ENCODE measurements at regions not wholly inside any gene's neighbourhood (a gene's known extent, or its start where the extent isn't known, plus 50 kb on each side); places are given as distances from the start of the nearest gene placed in this dataset.

DNA sequence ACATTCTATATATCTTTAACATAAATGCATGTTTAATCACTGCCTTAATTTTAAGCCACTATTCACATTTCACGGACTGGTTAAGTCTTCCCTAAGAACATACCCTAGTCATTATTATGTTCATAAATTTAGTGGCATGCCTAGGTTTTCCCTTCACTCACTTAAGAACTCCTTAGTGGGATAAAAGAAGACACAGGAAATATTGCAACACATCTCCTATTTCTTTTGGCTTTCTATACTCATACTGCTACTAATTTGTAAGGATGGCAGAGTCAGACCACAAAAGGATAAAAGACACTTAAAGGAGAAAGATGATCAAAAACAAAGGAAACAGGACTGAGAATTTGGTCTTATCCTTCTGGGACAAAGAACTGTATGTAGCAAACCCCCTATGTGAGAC is 951.4 kb downstream of the SORCS3 start:
- H3K27me3 ChIP-seq (ENCODE audit: low read depth, low read length) = no peaks in the 10 kb centered on the region
- H4K20me1 ChIP-seq (ENCODE audit: insufficient read depth, low read length) = no peaks in the 10 kb centered on the region
- H3K79me2 ChIP-seq (ENCODE audit: low read length) = no peaks in the 10 kb centered on the region
- no peaks in the 10 kb centered on the region for H3K9me3 ChIP-seq (ENCODE audit: insufficient read depth, low read length)
- no peak overlapping the region for H3K4me2 ChIP-seq (ENCODE audit: low read length)
- no peak overlapping the region for H3K27ac ChIP-seq (ENCODE audit: low read length)
- no peaks in the 10 kb centered on the region for H3K36me3 ChIP-seq (replicated peaks; ENCODE audit: low read depth, low read length)
- no peaks in the 10 kb centered on the region for H3K4me1 ChIP-seq (ENCODE audit: low read length)
- H3K9ac ChIP-seq (ENCODE audit: low read length) = no peak overlapping the region
- no peak overlapping the region for H2AFZ ChIP-seq (ENCODE audit: low read depth, low read length)
- TF ChIP-seq, protein P1, sequence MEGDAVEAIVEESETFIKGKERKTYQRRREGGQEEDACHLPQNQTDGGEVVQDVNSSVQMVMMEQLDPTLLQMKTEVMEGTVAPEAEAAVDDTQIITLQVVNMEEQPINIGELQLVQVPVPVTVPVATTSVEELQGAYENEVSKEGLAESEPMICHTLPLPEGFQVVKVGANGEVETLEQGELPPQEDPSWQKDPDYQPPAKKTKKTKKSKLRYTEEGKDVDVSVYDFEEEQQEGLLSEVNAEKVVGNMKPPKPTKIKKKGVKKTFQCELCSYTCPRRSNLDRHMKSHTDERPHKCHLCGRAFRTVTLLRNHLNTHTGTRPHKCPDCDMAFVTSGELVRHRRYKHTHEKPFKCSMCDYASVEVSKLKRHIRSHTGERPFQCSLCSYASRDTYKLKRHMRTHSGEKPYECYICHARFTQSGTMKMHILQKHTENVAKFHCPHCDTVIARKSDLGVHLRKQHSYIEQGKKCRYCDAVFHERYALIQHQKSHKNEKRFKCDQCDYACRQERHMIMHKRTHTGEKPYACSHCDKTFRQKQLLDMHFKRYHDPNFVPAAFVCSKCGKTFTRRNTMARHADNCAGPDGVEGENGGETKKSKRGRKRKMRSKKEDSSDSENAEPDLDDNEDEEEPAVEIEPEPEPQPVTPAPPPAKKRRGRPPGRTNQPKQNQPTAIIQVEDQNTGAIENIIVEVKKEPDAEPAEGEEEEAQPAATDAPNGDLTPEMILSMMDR (IDR thresholded peaks at IDR 0.05; ENCODE audit: low read depth, low read length) = no peak
- TF ChIP-seq EZH2phosphoT487 (IDR thresholded peaks at IDR 0.05; ENCODE audit: low read depth) = no peak
- no peak overlapping the region for H3K4me3 ChIP-seq (ENCODE audit: low read length)

DNA sequence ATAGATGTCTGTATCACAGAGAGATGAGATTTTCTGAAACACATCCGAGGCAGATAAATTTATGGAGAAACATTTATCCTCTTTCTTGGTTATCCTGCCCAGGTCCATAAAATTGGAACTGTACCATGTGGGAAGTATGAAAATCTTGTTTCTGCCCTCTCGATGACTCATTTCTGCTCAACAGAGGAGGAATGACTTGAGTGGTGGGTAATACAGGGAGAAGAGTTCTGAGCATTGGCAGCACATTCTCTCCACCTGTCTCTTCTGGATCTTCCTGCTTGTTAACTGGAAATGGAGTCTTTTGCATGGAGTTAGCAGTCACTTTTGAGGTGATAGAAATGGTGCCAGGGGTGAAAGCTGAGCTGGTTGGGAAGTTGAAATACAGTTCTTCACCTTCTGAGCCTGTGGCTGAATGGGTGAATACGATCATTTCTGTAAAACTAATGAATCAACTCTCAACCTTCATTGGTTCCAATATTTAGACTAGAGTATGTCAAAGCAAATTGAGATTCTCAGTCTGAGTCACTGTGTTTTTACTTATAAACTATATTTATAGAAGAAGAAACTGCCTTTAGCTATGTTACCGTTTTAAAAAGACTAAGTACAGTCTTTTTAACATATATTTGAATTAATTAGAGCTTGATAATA is 945.5 kb downstream of the SORCS3 start:
- Histone ChIP-seq H3K4me2 (ENCODE audit: low read length) (no peak overlapping the region), H2AFZ (ENCODE audit: low read depth, low read length) (no peak overlapping the region), H3K79me2 (ENCODE audit: low read length) (no peaks in the 10 kb centered on the region), H3K9me3 (ENCODE audit: insufficient read depth, low read length) (no peaks in the 10 kb centered on the region), H3K4me1 (ENCODE audit: low read length) (no peaks in the 10 kb centered on the region), H4K20me1 (ENCODE audit: insufficient read depth, low read length) (no peaks in the 10 kb centered on the region), H3K27me3 (ENCODE audit: low read depth, low read length) (no peaks in the 10 kb centered on the region), H3K36me3 (replicated peaks; ENCODE audit: low read depth, low read length) (no peaks in the 10 kb centered on the region), H3K27ac (ENCODE audit: low read length) (no peak overlapping the region), H3K9ac (ENCODE audit: low read length) (no peak overlapping the region), H3K4me3 (ENCODE audit: low read length) (no peak overlapping the region)
- TF ChIP-seq, protein P1 (IDR thresholded peaks at IDR 0.05; ENCODE audit: low read depth, low read length) = no peak
- no peak for TF ChIP-seq EZH2phosphoT487 (IDR thresholded peaks at IDR 0.05; ENCODE audit: low read depth)

DNA sequence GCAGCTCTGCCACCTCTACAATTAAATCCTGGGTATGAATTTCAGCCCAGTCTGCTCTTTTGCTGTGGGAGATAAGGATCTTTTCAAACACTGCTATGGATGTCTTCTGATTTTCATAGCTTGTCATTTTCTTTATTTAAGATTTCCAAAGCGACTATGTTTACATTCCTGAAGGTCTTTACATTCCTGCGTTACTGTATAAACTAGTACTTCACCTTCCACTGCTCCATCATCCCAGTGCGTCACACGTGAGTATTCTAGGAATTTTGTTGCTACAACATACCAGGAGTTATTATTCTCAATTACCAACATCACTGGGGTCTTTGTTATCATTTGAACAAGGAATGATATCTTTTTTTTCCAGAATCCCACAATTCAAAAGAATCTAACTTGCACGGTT is 944.7 kb downstream of the SORCS3 start:
- H3K36me3 ChIP-seq (replicated peaks; ENCODE audit: low read depth, low read length) = no peaks in the 10 kb centered on the region
- no peak overlapping the region for H3K4me2 ChIP-seq (ENCODE audit: low read length)
- no peaks in the 10 kb centered on the region for H4K20me1 ChIP-seq (ENCODE audit: insufficient read depth, low read length)
- H3K27ac ChIP-seq (ENCODE audit: low read length) = no peak overlapping the region
- H3K4me3 ChIP-seq (ENCODE audit: low read length) = no peak overlapping the region
- H3K9me3 ChIP-seq (ENCODE audit: insufficient read depth, low read length) = no peaks in the 10 kb centered on the region
- no peaks in the 10 kb centered on the region for H3K4me1 ChIP-seq (ENCODE audit: low read length)
- no peak overlapping the region for H3K9ac ChIP-seq (ENCODE audit: low read length)
- no peaks in the 10 kb centered on the region for H3K27me3 ChIP-seq (ENCODE audit: low read depth, low read length)
- no peak overlapping the region for H2AFZ ChIP-seq (ENCODE audit: low read depth, low read length)
- no peaks in the 10 kb centered on the region for H3K79me2 ChIP-seq (ENCODE audit: low read length)
- TF ChIP-seq, protein P1 (IDR thresholded peaks at IDR 0.05; ENCODE audit: low read depth, low read length) = no peak
- no peak for TF ChIP-seq EZH2phosphoT487 (IDR thresholded peaks at IDR 0.05; ENCODE audit: low read depth)

DNA sequence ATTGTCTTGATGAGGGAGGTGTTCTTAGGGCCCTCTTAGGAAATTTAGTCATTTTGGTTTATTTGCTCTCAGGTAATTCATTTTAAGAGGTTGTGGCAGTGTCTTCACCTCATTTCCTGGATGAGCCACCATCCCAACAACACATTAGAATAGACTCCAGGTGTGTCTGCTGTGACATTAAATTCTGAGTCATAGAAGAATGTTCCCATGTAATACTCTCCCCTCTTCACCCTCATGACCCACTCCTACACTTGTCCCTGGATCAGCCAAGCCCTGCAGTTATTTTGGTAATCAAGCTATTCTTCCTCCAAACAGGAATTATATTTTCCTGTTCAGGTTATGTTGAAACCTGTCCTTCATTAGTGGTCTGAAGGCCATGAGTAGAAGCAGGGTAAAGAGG is 944.1 kb downstream of the SORCS3 start:
- no peak for TF ChIP-seq EZH2phosphoT487 (IDR thresholded peaks at IDR 0.05; ENCODE audit: low read depth)
- TF ChIP-seq, protein P1 (IDR thresholded peaks at IDR 0.05; ENCODE audit: low read depth, low read length) = no peak

More for the DNA sequence above, 944.1 kb downstream of the SORCS3 start:
- no peak overlapping the region for H2AFZ ChIP-seq (ENCODE audit: low read depth, low read length)
- no peaks in the 10 kb centered on the region for H3K27me3 ChIP-seq (ENCODE audit: low read depth, low read length)
- H4K20me1 ChIP-seq (ENCODE audit: insufficient read depth, low read length) = no peaks in the 10 kb centered on the region
- H3K36me3 ChIP-seq (replicated peaks; ENCODE audit: low read depth, low read length) = no peaks in the 10 kb centered on the region
- H3K27ac ChIP-seq (ENCODE audit: low read length) = no peak overlapping the region
- H3K9me3 ChIP-seq (ENCODE audit: insufficient read depth, low read length) = no peaks in the 10 kb centered on the region
- no peaks in the 10 kb centered on the region for H3K79me2 ChIP-seq (ENCODE audit: low read length)
- no peak overlapping the region for H3K4me3 ChIP-seq (ENCODE audit: low read length)
- no peaks in the 10 kb centered on the region for H3K4me1 ChIP-seq (ENCODE audit: low read length)
- no peak overlapping the region for H3K4me2 ChIP-seq (ENCODE audit: low read length)
- no peak overlapping the region for H3K9ac ChIP-seq (ENCODE audit: low read length)

Data from OCI-LY3 (cell line).